Calu3 (cell line): ENCODE measurements at regions not wholly inside any gene's neighbourhood (a gene's known extent, or its start where the extent isn't known, plus 50 kb on each side); places are given as distances from the start of the nearest gene placed in this dataset.
"Not testable (repeated sequence)": the region's sequence is repeated elsewhere in the genome, so short reads cannot be mapped to it uniquely, and the experiment has no call there.

ENCODE experiments used
- BruUV-seq: library from RNA; stranded (reverse); fragments of 400-500 nt; replicated peaks from 2 replicates; lab custom pipeline; 2021; lab: Mats Ljungman, UMichigan
- CTCF ChIA-PET: fragments of 300-600 bp; sonication (Branson Sonifier 250); formaldehyde crosslinking; loops from one replicate; lab custom pipeline; 2022; ENCODE audit warnings: antibody characterized with exemption; lab: Charles Lee
- DNase-seq: peaks from one replicate; pipeline ENCODE4 v3.0.0; 2022
- H3K27ac Mint-ChIP-seq: one replicate; pipeline ENCODE4 v1.8.0; 2022; ENCODE audit warnings: mixed read lengths; ENCODE audit not compliant: unreplicated experiment
- H3K27me3 Mint-ChIP-seq: one replicate; pipeline ENCODE4 v1.8.0; 2022; ENCODE audit warnings: mixed read lengths; ENCODE audit not compliant: unreplicated experiment
- H3K36me3 Mint-ChIP-seq: one replicate; pipeline ENCODE4 v1.8.0; 2022; ENCODE audit warnings: mild to moderate bottlenecking, moderate library complexity, mixed read lengths; ENCODE audit not compliant: insufficient read depth, unreplicated experiment
- H3K4me1 Mint-ChIP-seq: one replicate; pipeline ENCODE4 v1.8.0; 2022; ENCODE audit warnings: mild to moderate bottlenecking, low read depth, mixed read lengths; ENCODE audit not compliant: unreplicated experiment
- H3K4me3 Mint-ChIP-seq: one replicate; pipeline ENCODE4 v1.8.0; 2022; ENCODE audit warnings: mild to moderate bottlenecking, low read depth, moderate library complexity, mixed read lengths; ENCODE audit not compliant: unreplicated experiment
- H3K9me3 Mint-ChIP-seq: one replicate; pipeline ENCODE4 v1.8.0; 2022; ENCODE audit warnings: low read depth, mixed read lengths; ENCODE audit not compliant: unreplicated experiment
- CTCF ChIP-seq: fragments of 200-600 bp; IDR thresholded peaks from one replicate; pipeline ENCODE4 v1.8.0; 2022; ENCODE audit warnings: antibody characterized with exemption; ENCODE audit not compliant: unreplicated experiment
- intact Hi-C: fragments of 100-400 bp; cut with micrococcal nuclease; formaldehyde crosslinking; loops from one replicate; pipeline ENCODE4 v1.10.0; 2022; ENCODE audit not compliant: unreplicated experiment

GRCh38 chr14:106013879-106014376 is 487.5 kb downstream of the TMEM121 start:
- Mint-ChIP-seq H3K4me1 (no peaks in the 10 kb centered on the region), H3K4me3 (no peak overlapping the region), H3K27ac (no peak overlapping the region), H3K27me3 (peaks cover 85% of the 10 kb centered on the region), H3K36me3 (no peaks in the 10 kb centered on the region), H3K9me3 (no peaks in the 10 kb centered on the region)
- no peak for DNase-seq
- CTCF ChIA-PET: no interaction called here
- no peak for TF ChIP-seq CTCF
- intact Hi-C loops: no loop called here
- no TSS peak for BruUV-seq

- DNase-seq, H3K4me3 Mint-ChIP-seq, H3K27ac Mint-ChIP-seq, BruUV-seq, H3K36me3 Mint-ChIP-seq, intact Hi-C loops, CTCF ChIA-PET, H3K4me1 Mint-ChIP-seq, H3K9me3 Mint-ChIP-seq: not testable (repeated sequence)
- H3K27me3 Mint-ChIP-seq: peaks cover 70% of the 10 kb centered on the region
Observed at GRCh38 chr14:106017952-106018351, 491.6 kb downstream of the TMEM121 start.

DNA sequence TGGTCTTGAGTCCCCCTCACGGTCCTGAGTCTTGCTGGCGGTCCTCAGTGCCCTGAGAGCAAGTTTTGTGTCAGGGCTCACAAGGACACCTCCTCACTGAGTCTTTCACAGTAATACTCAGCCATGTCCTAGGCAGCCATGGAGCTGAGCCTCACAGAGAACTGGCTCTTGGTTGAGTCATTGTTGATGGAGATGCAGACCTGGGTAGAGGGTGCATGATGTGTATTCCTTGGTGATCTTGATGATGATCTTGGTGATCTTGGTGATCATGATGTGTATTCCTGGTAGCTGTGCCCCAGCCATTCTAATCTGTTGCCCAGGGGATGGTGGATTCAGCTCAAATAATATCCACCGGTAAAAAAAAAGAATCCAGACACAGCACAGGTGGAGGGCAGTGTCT is 495.4 kb downstream of the TMEM121 start:
- Mint-ChIP-seq H3K4me1 (no peaks in the 10 kb centered on the region), H3K27ac (no peak overlapping the region), H3K36me3 (no peaks in the 10 kb centered on the region), H3K4me3 (no peak overlapping the region), H3K27me3 (peaks cover 50% of the 10 kb centered on the region), H3K9me3 (peaks cover 5% of the 10 kb centered on the region)
- DNase-seq: no peak
- CTCF ChIA-PET: no interaction called here
- TF ChIP-seq CTCF: no peak
- intact Hi-C loops: no loop called here
- no TSS peak for BruUV-seq

DNA sequence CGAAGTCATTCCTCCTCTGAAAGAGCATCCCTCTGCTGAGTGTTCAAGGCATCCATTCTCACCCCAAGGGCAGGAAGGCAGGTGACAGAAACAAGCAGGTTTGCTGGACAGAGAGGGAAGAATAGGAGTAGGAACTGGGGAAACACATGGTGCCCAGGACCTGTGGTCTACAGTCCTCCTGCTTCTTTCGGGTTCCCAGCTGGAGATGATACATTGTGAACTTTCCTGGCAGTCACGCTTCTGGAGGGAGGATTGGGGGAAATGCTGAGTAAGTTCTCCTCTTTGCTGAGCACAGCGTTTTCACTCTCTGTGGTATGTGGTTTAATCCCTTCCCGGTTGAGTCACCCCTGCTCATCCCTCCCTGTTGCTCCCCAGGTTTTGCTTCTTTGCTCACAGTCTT is 496.3 kb downstream of the TMEM121 start:
- H3K9me3 Mint-ChIP-seq, H3K4me3 Mint-ChIP-seq, H3K4me1 Mint-ChIP-seq, H3K27ac Mint-ChIP-seq, CTCF ChIA-PET, DNase-seq, H3K36me3 Mint-ChIP-seq, intact Hi-C loops, BruUV-seq: not testable (repeated sequence)
- H3K27me3 Mint-ChIP-seq: peaks cover 47% of the 10 kb centered on the region

- Mint-ChIP-seq H3K27me3 (peaks cover 51% of the 10 kb centered on the region), H3K9me3 (peaks cover 5% of the 10 kb centered on the region), H3K27ac (no peak overlapping the region), H3K36me3 (no peaks in the 10 kb centered on the region), H3K4me1 (no peaks in the 10 kb centered on the region), H3K4me3 (no peak overlapping the region)
- TF ChIP-seq CTCF: no peak
- no TSS peak for BruUV-seq
- CTCF ChIA-PET: no interaction called here
- intact Hi-C loops: no loop called here
- no peak for DNase-seq
Observed at GRCh38 chr14:106023411-106023810, 497.0 kb downstream of the TMEM121 start.
